Glutamatergic neuron (in vitro differentiated cells): ENCODE measurements at regions not wholly inside any gene's neighbourhood (a gene's known extent, or its start where the extent isn't known, plus 50 kb on each side); places are given as distances from the start of the nearest gene placed in this dataset.
"Not testable (repeated sequence)": the region's sequence is repeated elsewhere in the genome, so short reads cannot be mapped to it uniquely, and the experiment has no call there.

Experiments
- DNase-seq: peaks from one replicate; pipeline ENCODE4 v3.0.0; 2022
- H3K27ac Mint-ChIP-seq: one replicate; pipeline ENCODE4 v1.8.0; 2020; ENCODE audit warnings: mild to moderate bottlenecking, mixed read lengths, inconsistent platforms; ENCODE audit not compliant: unreplicated experiment
- H3K27me3 Mint-ChIP-seq: one replicate; pipeline ENCODE4 v1.8.0; 2020; ENCODE audit warnings: mild to moderate bottlenecking, moderate library complexity, mixed read lengths, inconsistent platforms; ENCODE audit not compliant: unreplicated experiment
- H3K36me3 Mint-ChIP-seq: one replicate; pipeline ENCODE4 v1.8.0; 2020; ENCODE audit warnings: mild to moderate bottlenecking, mixed read lengths, inconsistent platforms; ENCODE audit not compliant: unreplicated experiment
- H3K4me1 Mint-ChIP-seq: one replicate; pipeline ENCODE4 v1.8.0; 2020; ENCODE audit warnings: mild to moderate bottlenecking, low read depth, mixed read lengths, inconsistent platforms; ENCODE audit not compliant: unreplicated experiment
- H3K4me3 Mint-ChIP-seq: one replicate; pipeline ENCODE4 v1.8.0; 2020; ENCODE audit warnings: mild to moderate bottlenecking, mixed read lengths, inconsistent platforms; ENCODE audit not compliant: unreplicated experiment
- H3K9me3 Mint-ChIP-seq: one replicate; pipeline ENCODE4 v1.8.0; 2020; ENCODE audit warnings: mild to moderate bottlenecking, moderate library complexity, mixed read lengths, inconsistent platforms; ENCODE audit not compliant: unreplicated experiment
- TF ChIP-seq, protein P1 (sequence below): fragments of 200-600 bp; sonication (generic); IDR thresholded peaks from one replicate; pipeline ENCODE4 v1.5.0; 2021; ENCODE audit not compliant: partially characterized antibody, unreplicated experiment

DNA sequence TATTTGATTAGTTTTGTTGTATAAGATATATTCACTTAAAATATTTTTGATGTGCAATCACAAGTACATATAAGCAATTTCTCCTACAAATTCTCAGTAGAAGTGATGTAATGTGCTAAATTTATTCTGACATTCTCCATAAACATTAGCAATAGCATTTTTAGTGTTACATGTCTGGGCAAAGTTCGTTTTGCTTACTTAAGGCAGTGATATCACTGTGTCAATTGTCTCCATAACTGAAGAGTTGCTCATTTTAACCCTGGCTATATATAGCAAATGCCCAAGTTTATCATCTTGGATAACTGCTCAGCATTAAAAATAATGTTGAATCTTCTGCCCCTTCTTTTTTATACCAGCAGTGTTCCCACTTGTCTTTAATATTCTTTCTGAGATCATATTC is 340.0 kb upstream of the NDST4 start:
- Mint-ChIP-seq H3K36me3 (no peaks in the 10 kb centered on the region), H3K9me3 (peaks cover 3% of the 10 kb centered on the region), H3K4me1 (no peaks in the 10 kb centered on the region), H3K4me3 (no peak overlapping the region), H3K27ac (no peak overlapping the region), H3K27me3 (no peaks in the 10 kb centered on the region)
- DNase-seq: no peak
- TF ChIP-seq, protein P1, sequence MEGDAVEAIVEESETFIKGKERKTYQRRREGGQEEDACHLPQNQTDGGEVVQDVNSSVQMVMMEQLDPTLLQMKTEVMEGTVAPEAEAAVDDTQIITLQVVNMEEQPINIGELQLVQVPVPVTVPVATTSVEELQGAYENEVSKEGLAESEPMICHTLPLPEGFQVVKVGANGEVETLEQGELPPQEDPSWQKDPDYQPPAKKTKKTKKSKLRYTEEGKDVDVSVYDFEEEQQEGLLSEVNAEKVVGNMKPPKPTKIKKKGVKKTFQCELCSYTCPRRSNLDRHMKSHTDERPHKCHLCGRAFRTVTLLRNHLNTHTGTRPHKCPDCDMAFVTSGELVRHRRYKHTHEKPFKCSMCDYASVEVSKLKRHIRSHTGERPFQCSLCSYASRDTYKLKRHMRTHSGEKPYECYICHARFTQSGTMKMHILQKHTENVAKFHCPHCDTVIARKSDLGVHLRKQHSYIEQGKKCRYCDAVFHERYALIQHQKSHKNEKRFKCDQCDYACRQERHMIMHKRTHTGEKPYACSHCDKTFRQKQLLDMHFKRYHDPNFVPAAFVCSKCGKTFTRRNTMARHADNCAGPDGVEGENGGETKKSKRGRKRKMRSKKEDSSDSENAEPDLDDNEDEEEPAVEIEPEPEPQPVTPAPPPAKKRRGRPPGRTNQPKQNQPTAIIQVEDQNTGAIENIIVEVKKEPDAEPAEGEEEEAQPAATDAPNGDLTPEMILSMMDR: no peak

DNA sequence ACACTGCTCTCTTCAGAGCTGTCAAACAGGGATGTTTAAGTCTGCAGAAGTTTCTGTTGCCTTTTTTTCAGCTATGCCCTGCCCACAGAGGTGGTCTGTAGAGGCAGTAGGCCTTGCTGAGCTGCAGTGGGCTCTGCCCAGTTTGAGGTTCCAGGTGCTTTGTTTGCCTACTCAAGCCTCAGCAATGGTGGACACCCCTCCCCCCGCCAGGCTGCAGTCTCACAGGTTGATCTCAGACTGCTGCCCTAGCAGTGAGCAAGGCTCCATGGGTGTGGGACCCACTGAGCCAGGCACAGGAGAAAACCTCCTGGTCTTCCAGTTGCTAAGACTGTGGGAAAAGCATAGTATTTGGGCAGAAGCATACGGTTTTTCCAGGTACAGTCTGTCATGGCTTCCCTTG is 338.8 kb upstream of the NDST4 start:
- not testable (repeated sequence) for H3K4me1 Mint-ChIP-seq, DNase-seq, H3K27me3 Mint-ChIP-seq, H3K27ac Mint-ChIP-seq, H3K4me3 Mint-ChIP-seq, H3K36me3 Mint-ChIP-seq, H3K9me3 Mint-ChIP-seq

DNA sequence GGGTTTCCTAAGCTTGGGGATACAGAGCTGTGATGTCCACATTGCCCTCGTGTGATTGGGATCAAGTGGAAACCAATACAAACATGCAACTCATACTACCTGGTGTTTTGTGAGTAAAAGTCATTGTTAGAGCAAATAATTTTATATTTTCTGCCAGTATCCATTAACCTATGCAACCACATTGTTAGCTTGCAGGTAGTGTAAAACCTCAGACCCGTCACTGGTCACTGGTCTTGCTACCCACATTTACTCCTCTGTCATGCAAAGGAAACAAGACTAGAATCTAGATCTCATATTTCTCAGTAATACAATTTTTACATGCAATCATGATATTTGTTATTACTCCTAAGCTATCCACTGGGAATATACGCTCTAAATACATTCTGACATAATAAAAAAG is 324.3 kb upstream of the NDST4 start:
- Mint-ChIP-seq H3K27ac (no peak overlapping the region), H3K36me3 (no peaks in the 10 kb centered on the region), H3K4me3 (no peak overlapping the region), H3K4me1 (no peaks in the 10 kb centered on the region), H3K27me3 (peaks cover 2% of the 10 kb centered on the region), H3K9me3 (no peaks in the 10 kb centered on the region)
- TF ChIP-seq, protein P1: no peak
- DNase-seq: no peak

DNA sequence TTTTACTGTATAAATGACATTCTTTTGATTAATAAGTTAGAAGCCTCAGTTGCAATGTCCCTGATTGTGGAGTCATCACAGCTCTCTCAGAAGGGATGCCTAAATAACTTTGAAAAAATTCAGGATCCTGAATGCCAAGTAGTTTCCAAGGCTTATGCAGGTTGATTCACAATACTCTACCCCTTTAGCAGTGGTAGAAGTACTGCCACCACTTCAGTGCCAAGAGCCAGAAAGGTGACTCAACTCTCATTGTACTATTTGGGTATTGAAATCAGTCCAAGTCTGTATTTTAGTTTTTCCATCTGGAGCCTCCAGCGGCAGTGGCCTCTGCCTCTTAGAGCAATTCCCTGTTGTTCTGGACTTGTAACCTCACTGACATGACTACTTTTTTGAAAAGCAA is 320.1 kb upstream of the NDST4 start:
- Mint-ChIP-seq H3K4me1 (no peaks in the 10 kb centered on the region), H3K27me3 (no peaks in the 10 kb centered on the region), H3K9me3 (no peaks in the 10 kb centered on the region), H3K27ac (no peak overlapping the region), H3K4me3 (no peak overlapping the region), H3K36me3 (no peaks in the 10 kb centered on the region)
- TF ChIP-seq, protein P1: no peak
- DNase-seq: no peak

DNA sequence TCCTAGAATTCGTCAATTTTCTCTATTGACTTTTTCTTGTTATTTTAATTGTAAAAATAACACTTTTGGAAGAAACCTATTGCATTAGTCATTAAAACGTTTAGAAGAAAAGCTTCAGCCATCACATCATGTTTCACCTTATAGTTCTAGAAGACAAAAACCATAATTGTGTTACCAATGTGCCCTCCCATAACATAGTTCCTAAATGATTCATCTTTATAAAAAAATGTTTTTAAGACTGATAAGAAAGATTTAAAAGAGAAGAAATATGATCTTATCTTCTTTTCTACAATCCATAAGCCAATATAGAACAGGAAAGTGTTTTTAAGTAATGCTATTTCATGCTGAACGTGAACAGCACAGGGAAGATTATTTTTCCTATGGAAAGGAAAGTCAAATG is 316.6 kb upstream of the NDST4 start:
- Mint-ChIP-seq H3K36me3 (no peaks in the 10 kb centered on the region), H3K9me3 (no peaks in the 10 kb centered on the region), H3K4me3 (no peak overlapping the region), H3K27ac (no peak overlapping the region), H3K27me3 (no peaks in the 10 kb centered on the region), H3K4me1 (no peaks in the 10 kb centered on the region)
- no peak for DNase-seq
- TF ChIP-seq, protein P1: no peak

DNA sequence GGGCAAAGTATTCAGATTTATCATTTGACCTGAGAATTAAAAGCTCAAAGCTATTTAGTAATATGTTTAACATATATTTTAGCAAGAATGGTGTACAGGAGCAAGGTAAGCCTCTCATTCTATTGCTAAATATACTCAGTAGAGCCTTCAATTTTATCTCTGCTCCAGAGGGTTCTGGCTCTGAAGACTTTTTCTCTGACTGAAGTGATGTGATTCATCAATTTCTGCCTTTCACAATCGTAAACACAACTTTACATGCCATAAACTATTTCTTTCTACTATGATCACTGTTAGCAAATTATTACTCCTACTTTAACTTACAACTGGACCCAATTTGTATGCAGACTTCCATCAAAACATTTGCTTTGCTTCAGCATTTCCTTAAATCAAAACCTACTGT is 315.0 kb upstream of the NDST4 start:
- no peak overlapping the region for H3K27ac Mint-ChIP-seq
- H3K36me3 Mint-ChIP-seq: no peaks in the 10 kb centered on the region
- H3K4me3 Mint-ChIP-seq: no peak overlapping the region
- TF ChIP-seq, protein P1: no peak
- H3K4me1 Mint-ChIP-seq: no peaks in the 10 kb centered on the region
- H3K27me3 Mint-ChIP-seq: no peaks in the 10 kb centered on the region
- DNase-seq: no peak
- no peaks in the 10 kb centered on the region for H3K9me3 Mint-ChIP-seq
